K562 (cell line): ENCODE measurements at regions not wholly inside any gene's neighbourhood (a gene's known extent, or its start where the extent isn't known, plus 50 kb on each side); places are given as distances from the start of the nearest gene placed in this dataset.

ENCODE experiments used
- NFIC ChIP-seq: fragments of 450-650 bp; IDR thresholded peaks from 2 replicates; pipeline ENCODE4 v1.6.1; 2017; ENCODE audit warnings: mild to moderate bottlenecking, inconsistent platforms
- POLR2A ChIP-seq: fragments of 450-650 bp; conservative IDR thresholded peaks from 2 replicates; pipeline ENCODE4 v1.6.1; 2016
- POLR2AphosphoS5 ChIP-seq: IDR thresholded peaks from 2 replicates; pipeline ENCODE4 v1.6.1; 2011; ENCODE audit warnings: mild to moderate bottlenecking, low read depth, low read length, moderate library complexity; ENCODE audit not compliant: control insufficient read depth, insufficient read depth
- RCOR1 ChIP-seq, 2 experiments: IDR thresholded peaks; 2 replicates each; pipeline ENCODE4 v1.6.1; 2012; ENCODE audit warnings: low read depth in 2 of 2, low read length in 2 of 2, borderline replicate concordance in 1 of 2, improper control_type of control experiment in 1 of 2
- RFX1 ChIP-seq: fragments of 450-650 bp; IDR thresholded peaks from 2 replicates; pipeline ENCODE4 v1.6.1; 2016; ENCODE audit warnings: mild to moderate bottlenecking, moderate library complexity
- TAF1 ChIP-seq: IDR thresholded peaks from 2 replicates; pipeline ENCODE4 v1.6.1; 2011; ENCODE audit warnings: mild to moderate bottlenecking, low read length, moderate library complexity; ENCODE audit not compliant: insufficient read depth, control insufficient read depth, severe bottlenecking; ENCODE audit errors: extremely low read depth
- ZC3H4 ChIP-seq: sonication (generic); formaldehyde crosslinking; IDR thresholded peaks from 2 replicates; pipeline ENCODE4 v1.9.0; 2021; ENCODE audit warnings: missing genetic modification reagents, borderline replicate concordance
- TF ChIP-seq, protein P1 (sequence below): fragments of 450-650 bp; formaldehyde crosslinking; IDR thresholded peaks from 2 replicates; pipeline ENCODE4 v1.4.0; 2022; ENCODE audit warnings: missing genetic modification characterization
- TF ChIP-seq, protein P2 (sequence below), 2 experiments: IDR thresholded peaks in 1 of 2; conservative IDR thresholded peaks in 1 of 2; 2 replicates each; pipeline ENCODE4 v1.6.1; 2016; ENCODE audit warnings: low read depth in 2 of 2, mild to moderate bottlenecking in 1 of 2, missing compliant biosample characterization in 1 of 2, missing genetic modification characterization in 1 of 2, moderate library complexity in 1 of 2
- TF ChIP-seq, protein P3 (sequence below), 3 experiments: IDR thresholded peaks in 2 of 3; conservative IDR thresholded peaks in 1 of 3; 2 replicates each; pipeline ENCODE4 v1.5.1; 2011 to 2012; ENCODE audit warnings: low read length in 3 of 3, mild to moderate bottlenecking in 3 of 3, control low read depth in 2 of 3, improper control_type of control experiment in 1 of 3, inconsistent platforms in 1 of 3, low read depth in 1 of 3, mixed read lengths in 1 of 3, moderate library complexity in 1 of 3; ENCODE audit not compliant: insufficient read depth in 2 of 3

DNA sequence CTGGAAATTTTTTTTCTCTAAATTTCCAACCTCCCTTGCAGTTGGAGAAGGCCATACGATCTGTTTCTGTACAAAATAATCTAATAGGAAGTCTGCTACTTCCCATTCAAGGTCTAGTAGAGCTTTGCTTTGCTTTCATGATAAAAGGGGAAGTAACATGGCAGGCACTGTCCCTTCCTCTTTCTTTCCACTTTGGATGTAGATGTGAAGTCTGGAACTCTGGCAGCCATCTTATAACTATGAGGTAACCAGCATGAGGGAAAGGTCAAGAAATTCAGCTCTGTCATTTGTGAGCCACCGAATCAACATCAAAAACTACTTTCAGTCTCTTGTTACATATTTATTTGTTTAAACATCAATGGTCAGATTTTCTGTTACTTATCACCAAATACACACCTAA lies 156.3 kb downstream of the MTHFS start:
- TF ChIP-seq, protein P1, sequence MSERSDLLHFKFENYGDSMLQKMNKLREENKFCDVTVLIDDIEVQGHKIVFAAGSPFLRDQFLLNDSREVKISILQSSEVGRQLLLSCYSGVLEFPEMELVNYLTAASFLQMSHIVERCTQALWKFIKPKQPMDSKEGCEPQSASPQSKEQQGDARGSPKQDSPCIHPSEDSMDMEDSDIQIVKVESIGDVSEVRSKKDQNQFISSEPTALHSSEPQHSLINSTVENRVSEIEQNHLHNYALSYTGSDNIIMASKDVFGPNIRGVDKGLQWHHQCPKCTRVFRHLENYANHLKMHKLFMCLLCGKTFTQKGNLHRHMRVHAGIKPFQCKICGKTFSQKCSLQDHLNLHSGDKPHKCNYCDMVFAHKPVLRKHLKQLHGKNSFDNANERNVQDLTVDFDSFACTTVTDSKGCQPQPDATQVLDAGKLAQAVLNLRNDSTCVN, result no peak
- TF ChIP-seq, protein P2, sequence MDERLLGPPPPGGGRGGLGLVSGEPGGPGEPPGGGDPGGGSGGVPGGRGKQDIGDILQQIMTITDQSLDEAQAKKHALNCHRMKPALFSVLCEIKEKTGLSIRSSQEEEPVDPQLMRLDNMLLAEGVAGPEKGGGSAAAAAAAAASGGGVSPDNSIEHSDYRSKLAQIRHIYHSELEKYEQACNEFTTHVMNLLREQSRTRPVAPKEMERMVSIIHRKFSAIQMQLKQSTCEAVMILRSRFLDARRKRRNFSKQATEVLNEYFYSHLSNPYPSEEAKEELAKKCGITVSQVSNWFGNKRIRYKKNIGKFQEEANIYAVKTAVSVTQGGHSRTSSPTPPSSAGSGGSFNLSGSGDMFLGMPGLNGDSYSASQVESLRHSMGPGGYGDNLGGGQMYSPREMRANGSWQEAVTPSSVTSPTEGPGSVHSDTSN (CRISPR knock-in tag; IDR thresholded peaks at IDR 0.05; ENCODE audit: low read depth), result no peak
- TF ChIP-seq, protein P2 (tag; conservative IDR thresholded peaks at IDR 0.05; ENCODE audit: low read depth), result no peak
- TF ChIP-seq TAF1 (no peak), POLR2A (no peak), NFIC (no peak), POLR2AphosphoS5 (no peak), ZC3H4 (CRISPR knock-in tag) (no peak), RCOR1 (IDR thresholded peaks at IDR 0.05; ENCODE audit: borderline replicate concordance in 1 of 2, low read depth in 2 of 2, low read length in 2 of 2) (no peak), RFX1 (no peak)
- TF ChIP-seq, protein P3, sequence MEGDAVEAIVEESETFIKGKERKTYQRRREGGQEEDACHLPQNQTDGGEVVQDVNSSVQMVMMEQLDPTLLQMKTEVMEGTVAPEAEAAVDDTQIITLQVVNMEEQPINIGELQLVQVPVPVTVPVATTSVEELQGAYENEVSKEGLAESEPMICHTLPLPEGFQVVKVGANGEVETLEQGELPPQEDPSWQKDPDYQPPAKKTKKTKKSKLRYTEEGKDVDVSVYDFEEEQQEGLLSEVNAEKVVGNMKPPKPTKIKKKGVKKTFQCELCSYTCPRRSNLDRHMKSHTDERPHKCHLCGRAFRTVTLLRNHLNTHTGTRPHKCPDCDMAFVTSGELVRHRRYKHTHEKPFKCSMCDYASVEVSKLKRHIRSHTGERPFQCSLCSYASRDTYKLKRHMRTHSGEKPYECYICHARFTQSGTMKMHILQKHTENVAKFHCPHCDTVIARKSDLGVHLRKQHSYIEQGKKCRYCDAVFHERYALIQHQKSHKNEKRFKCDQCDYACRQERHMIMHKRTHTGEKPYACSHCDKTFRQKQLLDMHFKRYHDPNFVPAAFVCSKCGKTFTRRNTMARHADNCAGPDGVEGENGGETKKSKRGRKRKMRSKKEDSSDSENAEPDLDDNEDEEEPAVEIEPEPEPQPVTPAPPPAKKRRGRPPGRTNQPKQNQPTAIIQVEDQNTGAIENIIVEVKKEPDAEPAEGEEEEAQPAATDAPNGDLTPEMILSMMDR (IDR thresholded peaks at IDR 0.05 in 2 of 3, conservative IDR thresholded peaks at IDR 0.05 in 1 of 3; ENCODE audit: insufficient read depth in 2 of 3, low read depth in 1 of 3, low read length in 3 of 3), result no peak
